Smooth muscle cell (in vitro differentiated cells): ENCODE measurements at regions not wholly inside any gene's neighbourhood (a gene's known extent, or its start where the extent isn't known, plus 50 kb on each side); places are given as distances from the start of the nearest gene placed in this dataset.
A peak's percentile ranks its signal among the peaks of the same experiment; 100 is the strongest.

Experiments used
- DNase-seq: peaks from one replicate; lab custom pipeline; 2025; ENCODE audit not compliant: unreplicated experiment; lab: John Stamatoyannopoulos, UW
- H2AFZ ChIP-seq: fragments of 200-600 bp; sonication (generic); 2 replicates; pipeline ENCODE4 v1.6.0; 2016; ENCODE audit warnings: antibody characterized with exemption, low read depth, mild to moderate bottlenecking
- H3F3A ChIP-seq: fragments of 200-600 bp; sonication (generic); 2 replicates; pipeline ENCODE4 v1.6.0; 2017; ENCODE audit warnings: antibody characterized with exemption, low read depth
- H3K27ac ChIP-seq: fragments of 200-600 bp; sonication (generic); 2 replicates; pipeline ENCODE4 v1.5.1; 2016; ENCODE audit warnings: low read depth, mild to moderate bottlenecking
- H3K27me3 ChIP-seq: fragments of 200-600 bp; sonication (generic); 2 replicates; pipeline ENCODE4 v1.6.1; 2016; ENCODE audit warnings: low read depth, mild to moderate bottlenecking
- H3K36me3 ChIP-seq: fragments of 200-600 bp; sonication (generic); 2 replicates; pipeline ENCODE4 v1.5.1; 2016; ENCODE audit warnings: low read depth
- H3K4me1 ChIP-seq: fragments of 200-600 bp; sonication (generic); 2 replicates; pipeline ENCODE4 v1.5.1; 2016; ENCODE audit warnings: low read depth
- H3K4me2 ChIP-seq: fragments of 200-600 bp; sonication (generic); 2 replicates; pipeline ENCODE4 v1.6.0; 2016; ENCODE audit warnings: mild to moderate bottlenecking
- H3K4me3 ChIP-seq: fragments of 200-600 bp; sonication (generic); 2 replicates; pipeline ENCODE4 v1.5.1; 2016; ENCODE audit warnings: mild to moderate bottlenecking
- H3K79me2 ChIP-seq: fragments of 200-600 bp; sonication (generic); 2 replicates; pipeline ENCODE4 v1.6.0; 2016; ENCODE audit warnings: low read depth, mild to moderate bottlenecking
- H3K9ac ChIP-seq: fragments of 200-600 bp; sonication (generic); 2 replicates; pipeline ENCODE4 v1.6.0; 2016; ENCODE audit warnings: low read depth
- H3K9me3 ChIP-seq: fragments of 200-600 bp; sonication (generic); replicated peaks from 2 replicates; pipeline ENCODE4 v1.5.1; 2016; ENCODE audit warnings: low read depth
- H4K20me1 ChIP-seq: fragments of 200-600 bp; sonication (generic); 2 replicates; pipeline ENCODE4 v1.6.0; 2016; ENCODE audit warnings: low read depth
- WGBS: methylation state at CpG from one replicate; pipeline ENCODE4 v1.1.7; 2016; ENCODE audit warnings: low lambda C conversion rate; 5-methylcytosine and 5-hydroxymethylcytosine counted together
- TF ChIP-seq, protein P1 (sequence below): fragments of 200-600 bp; sonication (generic); IDR thresholded peaks from 2 replicates; pipeline ENCODE4 v1.5.1; 2017; ENCODE audit warnings: borderline replicate concordance, mild to moderate bottlenecking, antibody characterized with exemption; ENCODE audit not compliant: insufficient read depth, poor library complexity, severe bottlenecking

DNA sequence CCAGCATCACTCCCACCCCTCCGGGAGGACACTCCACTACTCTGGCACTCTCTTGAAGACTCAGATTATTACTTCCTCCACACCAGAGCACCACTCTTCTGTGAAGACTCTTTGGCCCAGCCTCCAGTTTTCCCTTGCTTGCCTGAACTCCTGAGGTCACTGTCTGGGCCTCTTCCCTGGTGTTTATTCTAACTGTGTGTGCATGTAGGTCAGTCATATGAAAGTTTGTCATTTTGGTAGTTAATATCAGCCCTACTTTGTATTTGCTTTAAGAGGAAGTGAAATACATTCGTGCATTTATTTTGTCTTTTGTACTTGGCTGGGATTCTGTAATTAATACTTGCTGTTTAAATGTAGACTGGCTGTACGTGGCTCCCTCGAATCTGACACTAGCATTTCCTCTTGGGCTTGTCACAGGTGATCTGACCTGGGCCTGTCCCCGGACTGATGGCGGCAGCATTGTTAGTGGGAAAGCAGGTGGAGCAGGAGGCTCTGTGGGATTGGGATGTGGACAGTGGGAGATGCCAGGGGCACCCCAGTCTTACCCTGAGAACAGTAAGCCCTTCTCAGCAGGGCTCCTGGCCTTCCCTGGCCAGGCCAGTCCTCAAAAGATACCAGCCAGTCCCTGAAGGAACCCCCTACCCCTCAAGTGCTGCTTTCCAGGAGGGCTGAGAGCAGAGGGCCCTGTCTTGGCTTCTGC lies 350.5 kb downstream of the CDC5L start:
- H3K79me2 ChIP-seq = no peaks in the 10 kb centered on the region
- H3K4me1 ChIP-seq = peaks cover 10% of the 10 kb centered on the region
- 88% methylated on average over 6 of the region's 6 CpGs for WGBS
- H3K9ac ChIP-seq = no peak overlapping the region
- H3K36me3 ChIP-seq = no peaks in the 10 kb centered on the region
- H4K20me1 ChIP-seq = no peaks in the 10 kb centered on the region
- H3K9me3 ChIP-seq = no peaks in the 10 kb centered on the region
- H3K27ac ChIP-seq = peak overlapping the region; percentile 82
- H3F3A ChIP-seq = peaks cover 8% of the 10 kb centered on the region
- DNase-seq = no peak
- TF ChIP-seq, protein P1, sequence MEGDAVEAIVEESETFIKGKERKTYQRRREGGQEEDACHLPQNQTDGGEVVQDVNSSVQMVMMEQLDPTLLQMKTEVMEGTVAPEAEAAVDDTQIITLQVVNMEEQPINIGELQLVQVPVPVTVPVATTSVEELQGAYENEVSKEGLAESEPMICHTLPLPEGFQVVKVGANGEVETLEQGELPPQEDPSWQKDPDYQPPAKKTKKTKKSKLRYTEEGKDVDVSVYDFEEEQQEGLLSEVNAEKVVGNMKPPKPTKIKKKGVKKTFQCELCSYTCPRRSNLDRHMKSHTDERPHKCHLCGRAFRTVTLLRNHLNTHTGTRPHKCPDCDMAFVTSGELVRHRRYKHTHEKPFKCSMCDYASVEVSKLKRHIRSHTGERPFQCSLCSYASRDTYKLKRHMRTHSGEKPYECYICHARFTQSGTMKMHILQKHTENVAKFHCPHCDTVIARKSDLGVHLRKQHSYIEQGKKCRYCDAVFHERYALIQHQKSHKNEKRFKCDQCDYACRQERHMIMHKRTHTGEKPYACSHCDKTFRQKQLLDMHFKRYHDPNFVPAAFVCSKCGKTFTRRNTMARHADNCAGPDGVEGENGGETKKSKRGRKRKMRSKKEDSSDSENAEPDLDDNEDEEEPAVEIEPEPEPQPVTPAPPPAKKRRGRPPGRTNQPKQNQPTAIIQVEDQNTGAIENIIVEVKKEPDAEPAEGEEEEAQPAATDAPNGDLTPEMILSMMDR = no peak
- peak overlapping the region; percentile 4 for H3K4me2 ChIP-seq
- H2AFZ ChIP-seq = peak overlapping the region; percentile 39
- H3K4me3 ChIP-seq = no peak overlapping the region
- no peaks in the 10 kb centered on the region for H3K27me3 ChIP-seq

DNA sequence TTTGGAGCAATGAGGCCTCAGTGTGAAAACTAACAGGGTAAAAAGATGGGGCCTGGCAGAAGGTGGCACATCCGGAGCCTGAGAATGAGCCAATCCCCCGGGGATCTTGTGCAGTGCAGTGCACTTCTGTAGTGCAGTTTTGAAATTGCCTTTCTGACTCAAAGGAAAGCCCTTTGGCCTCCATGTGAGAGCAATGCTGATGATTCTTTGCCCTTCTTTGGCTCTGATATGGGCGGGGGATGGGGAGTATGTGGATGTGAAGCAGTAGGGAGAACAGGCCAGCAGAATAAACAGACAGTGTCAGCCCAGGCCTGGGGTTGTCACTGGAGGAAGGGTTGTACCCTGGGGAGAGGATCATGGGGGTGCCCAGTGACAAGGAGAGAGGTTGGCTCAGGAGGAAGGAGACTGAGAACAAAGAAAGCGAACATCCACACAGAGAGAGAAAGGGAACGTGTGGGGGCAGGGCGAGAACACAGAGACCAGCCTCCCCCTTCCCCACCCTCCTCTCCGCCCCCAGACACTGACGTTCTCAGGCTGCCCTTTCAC lies 351.2 kb downstream of the CDC5L start:
- Histone ChIP-seq H3K9ac (peak overlapping the region; percentile 20), H2AFZ (peak overlapping the region; percentile 39), H4K20me1 (no peaks in the 10 kb centered on the region), H3F3A (peaks cover 8% of the 10 kb centered on the region), H3K79me2 (no peaks in the 10 kb centered on the region), H3K4me3 (no peak overlapping the region), H3K36me3 (no peaks in the 10 kb centered on the region), H3K27me3 (no peaks in the 10 kb centered on the region), H3K4me2 (peak overlapping the region; percentile 4), H3K27ac (peak overlapping the region; percentile 82), H3K9me3 (no peaks in the 10 kb centered on the region), H3K4me1 (peaks cover 10% of the 10 kb centered on the region)
- TF ChIP-seq, protein P1 = no peak
- 45% methylated on average over 8 of the region's 8 CpGs for WGBS
- DNase-seq = no peak

DNA sequence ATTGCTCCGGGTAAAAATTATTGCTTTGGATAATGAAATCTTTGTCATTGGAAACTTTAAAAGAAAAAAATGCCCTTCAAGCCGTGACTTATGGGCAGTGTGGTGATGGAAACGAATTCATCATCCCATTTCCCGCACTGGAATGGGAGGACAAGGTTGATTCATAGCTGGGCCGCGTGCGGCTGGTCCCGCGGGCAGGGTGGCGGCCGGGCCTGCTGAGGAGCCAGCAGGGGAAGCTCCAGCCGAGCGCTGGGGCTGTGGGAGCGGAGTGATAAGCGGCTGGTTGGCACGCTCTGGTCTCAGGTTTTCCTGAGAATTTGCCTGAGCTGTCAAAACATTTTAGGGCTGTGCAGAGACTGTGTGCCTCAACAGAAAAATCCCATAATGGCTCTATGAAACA lies 351.7 kb downstream of the CDC5L start:
- TF ChIP-seq, protein P1 = no peak
- Histone ChIP-seq H3K4me1 (peaks cover 10% of the 10 kb centered on the region), H2AFZ (peak overlapping the region; percentile 39), H3K36me3 (no peaks in the 10 kb centered on the region), H3K9me3 (no peaks in the 10 kb centered on the region), H3K27ac (peak overlapping the region; percentile 82), H4K20me1 (no peaks in the 10 kb centered on the region), H3K79me2 (no peaks in the 10 kb centered on the region), H3K27me3 (no peaks in the 10 kb centered on the region), H3K4me2 (peak overlapping the region; percentile 4), H3F3A (peaks cover 11% of the 10 kb centered on the region), H3K9ac (peak overlapping the region; percentile 20), H3K4me3 (no peak overlapping the region)
- no peak for DNase-seq
- 67% methylated on average over 16 of the region's 16 CpGs for WGBS
